ENCODE measurements at regions not wholly inside any gene's neighbourhood (a gene's known extent, or its start where the extent isn't known, plus 50 kb on each side); places are given as distances from the start of the nearest gene placed in this dataset.

DNA sequence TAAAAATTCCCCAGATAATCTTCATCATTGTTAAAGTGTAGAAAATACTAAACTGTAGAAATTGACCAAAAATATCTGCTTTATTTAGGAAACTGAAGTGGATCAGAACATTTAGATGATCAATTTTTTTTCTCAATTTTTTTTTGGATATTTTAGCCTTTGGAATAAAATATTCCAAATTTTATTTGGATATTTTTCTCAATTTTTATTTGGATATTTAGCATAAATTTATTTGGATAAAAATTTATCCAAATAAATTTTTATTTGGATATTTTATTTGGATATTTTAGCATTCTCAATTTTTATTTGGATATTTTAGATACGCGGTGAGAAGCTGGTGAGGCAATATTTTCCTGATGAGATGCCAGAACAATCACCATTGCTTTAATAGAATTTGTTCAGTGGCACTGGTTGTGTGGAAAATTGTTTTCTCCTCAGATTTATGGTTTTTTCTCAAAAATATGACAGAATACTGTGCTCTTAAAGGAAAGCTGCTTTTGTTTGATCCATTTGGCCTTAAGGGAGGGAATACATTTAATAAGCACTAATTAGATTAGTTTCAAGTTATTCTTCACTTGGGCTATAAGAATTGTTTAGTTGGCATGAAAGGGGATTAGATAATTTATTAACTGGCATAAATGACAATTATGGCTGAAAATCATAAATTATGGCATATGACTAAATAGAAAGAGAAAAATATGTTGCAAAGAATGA is 470.1 kb downstream of the MFSD1 start:
- no peaks in the 10 kb centered on the region for H3K79me2 ChIP-seq (ENCODE audit: control insufficient read depth, insufficient read depth, low read length)
- no peak overlapping the region for H2AFZ ChIP-seq (ENCODE audit: low read depth, low read length)
- no peak overlapping the region for H3K9ac ChIP-seq (ENCODE audit: insufficient read depth in 1 of 2, low read depth in 2 of 2, low read length in 2 of 2)
- no peak for TF ChIP-seq SIN3A (IDR thresholded peaks at IDR 0.05; ENCODE audit: borderline replicate concordance in 2 of 2, control insufficient read depth in 1 of 2, low read depth in 2 of 2, low read length in 2 of 2)
- TF ChIP-seq TRIM24 (IDR thresholded peaks at IDR 0.05), result no peak
- TF ChIP-seq, protein P1, sequence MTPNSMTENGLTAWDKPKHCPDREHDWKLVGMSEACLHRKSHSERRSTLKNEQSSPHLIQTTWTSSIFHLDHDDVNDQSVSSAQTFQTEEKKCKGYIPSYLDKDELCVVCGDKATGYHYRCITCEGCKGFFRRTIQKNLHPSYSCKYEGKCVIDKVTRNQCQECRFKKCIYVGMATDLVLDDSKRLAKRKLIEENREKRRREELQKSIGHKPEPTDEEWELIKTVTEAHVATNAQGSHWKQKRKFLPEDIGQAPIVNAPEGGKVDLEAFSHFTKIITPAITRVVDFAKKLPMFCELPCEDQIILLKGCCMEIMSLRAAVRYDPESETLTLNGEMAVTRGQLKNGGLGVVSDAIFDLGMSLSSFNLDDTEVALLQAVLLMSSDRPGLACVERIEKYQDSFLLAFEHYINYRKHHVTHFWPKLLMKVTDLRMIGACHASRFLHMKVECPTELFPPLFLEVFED (CRISPR knock-in tag; conservative IDR thresholded peaks at IDR 0.05), result no peak
- TF ChIP-seq ZKSCAN3 (CRISPR knock-in tag; IDR thresholded peaks at IDR 0.05), result no peak
- H3K4me2 ChIP-seq (ENCODE audit: insufficient read depth, low read length), result no peak overlapping the region
- 0% methylated on average over 2 of the region's 2 CpGs for WGBS (ENCODE audit: insufficient coverage, low coverage, missing lambda C conversion rate)
- DNase-seq (ENCODE audit: extremely low read depth in 1 of 4, low spot score in 3 of 4) (no peak), FAIRE-seq (no peak), ATAC-seq (no peak)
- H4K20me1 ChIP-seq (replicated peaks; ENCODE audit: control insufficient read depth, insufficient read depth, low read length), result no peaks in the 10 kb centered on the region
- H3K27me3 ChIP-seq (ENCODE audit: control insufficient read depth in 2 of 2, insufficient read depth in 2 of 2, low read length in 2 of 2), result no peaks in the 10 kb centered on the region
- ChIA-PET POLR2A (no interaction called here), CTCF (ENCODE audit: low intra/inter-chr PET ratio) (no interaction called here)
- no peaks in the 10 kb centered on the region for H3K9me3 ChIP-seq (replicated peaks; ENCODE audit: control insufficient read depth, insufficient read depth, low read depth, low read length)
- no peaks in the 10 kb centered on the region for H3K36me3 ChIP-seq (ENCODE audit: control insufficient read depth, insufficient read depth, low read length)
- intact Hi-C loops (cut with micrococcal nuclease) (no loop called here), in situ Hi-C loops (cut with MboI) (no loop called here)
- no peak overlapping the region for H3K4me3 ChIP-seq
- no TSS peak for BruUV-seq (replicated peaks)
- H3K4me1 ChIP-seq (replicated peaks in 1 of 2; ENCODE audit: control insufficient read depth in 2 of 2, insufficient read depth in 2 of 2, low read length in 2 of 2), result no peaks in the 10 kb centered on the region
- H3K27ac ChIP-seq (ENCODE audit: extremely low read depth, low read depth, low read length), result no peak overlapping the region
- H3K9me1 ChIP-seq (ENCODE audit: control insufficient read depth, insufficient read depth, low read length), result no peaks in the 10 kb centered on the region

DNA sequence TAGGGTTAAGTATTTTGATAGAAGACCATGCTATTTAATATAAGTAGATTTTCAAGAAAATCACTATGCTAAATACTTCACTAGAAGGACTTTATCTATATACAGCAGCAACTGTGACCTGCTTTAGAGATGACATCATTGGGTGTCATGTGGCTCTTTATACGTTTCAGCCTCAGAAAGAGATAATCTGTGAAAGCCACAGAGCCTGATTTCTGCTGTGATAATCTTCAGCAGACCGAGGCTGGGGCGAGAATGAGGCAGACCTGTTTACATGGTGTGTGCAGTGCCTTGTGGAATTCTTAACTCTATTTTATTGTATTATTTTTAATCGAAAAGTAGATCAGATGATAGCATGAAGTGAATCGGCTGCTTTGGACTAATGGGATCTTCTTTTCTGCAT is 471.2 kb downstream of the MFSD1 start:
- ATAC-seq (no peak), FAIRE-seq (no peak), DNase-seq (ENCODE audit: extremely low read depth in 1 of 4, low spot score in 3 of 4) (no peak)
- Histone ChIP-seq H3K9me3 (replicated peaks; ENCODE audit: control insufficient read depth, insufficient read depth, low read depth, low read length) (no peaks in the 10 kb centered on the region), H3K4me2 (ENCODE audit: insufficient read depth, low read length) (no peak overlapping the region), H3K79me2 (ENCODE audit: control insufficient read depth, insufficient read depth, low read length) (no peaks in the 10 kb centered on the region), H3K9ac (ENCODE audit: insufficient read depth in 1 of 2, low read depth in 2 of 2, low read length in 2 of 2) (no peak overlapping the region), H3K4me3 (no peak overlapping the region), H3K27me3 (ENCODE audit: control insufficient read depth in 2 of 2, insufficient read depth in 2 of 2, low read length in 2 of 2) (no peaks in the 10 kb centered on the region), H2AFZ (ENCODE audit: low read depth, low read length) (no peak overlapping the region), H4K20me1 (replicated peaks; ENCODE audit: control insufficient read depth, insufficient read depth, low read length) (no peaks in the 10 kb centered on the region), H3K4me1 (replicated peaks in 1 of 2; ENCODE audit: control insufficient read depth in 2 of 2, insufficient read depth in 2 of 2, low read length in 2 of 2) (no peaks in the 10 kb centered on the region), H3K9me1 (ENCODE audit: control insufficient read depth, insufficient read depth, low read length) (no peaks in the 10 kb centered on the region), H3K36me3 (ENCODE audit: control insufficient read depth, insufficient read depth, low read length) (no peaks in the 10 kb centered on the region), H3K27ac (ENCODE audit: extremely low read depth, low read depth, low read length) (no peak overlapping the region)
- CTCF ChIA-PET (ENCODE audit: low intra/inter-chr PET ratio), result no interaction called here
- intact Hi-C loops (cut with micrococcal nuclease) (no loop called here), in situ Hi-C loops (cut with MboI) (no loop called here)
- TF ChIP-seq ZFX (CRISPR knock-in tag; IDR thresholded peaks at IDR 0.05), result no peak
- TF ChIP-seq, protein P2, sequence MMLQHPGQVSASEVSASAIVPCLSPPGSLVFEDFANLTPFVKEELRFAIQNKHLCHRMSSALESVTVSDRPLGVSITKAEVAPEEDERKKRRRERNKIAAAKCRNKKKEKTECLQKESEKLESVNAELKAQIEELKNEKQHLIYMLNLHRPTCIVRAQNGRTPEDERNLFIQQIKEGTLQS (IDR thresholded peaks at IDR 0.05), result 0 out of 2 replicates have a peak, but pooled peaks have one; percentile 17
- TF ChIP-seq, protein P2 (CRISPR knock-in tag; conservative IDR thresholded peaks at IDR 0.05), result no peak
- POLR2A ChIA-PET, result no interaction called here
- 0% methylated on average over 5 of the region's 5 CpGs for WGBS (ENCODE audit: insufficient coverage, low coverage, missing lambda C conversion rate)
- BruUV-seq (replicated peaks), result no TSS peak
